NCI-H1417 (cell line): ENCODE measurements at regions not wholly inside any gene's neighbourhood (a gene's known extent, or its start where the extent isn't known, plus 50 kb on each side); places are given as distances from the start of the nearest gene placed in this dataset.

Experiments
- DNase-seq, 3 experiments: peaks; one replicate each; lab custom pipeline; 2025; lab: John Stamatoyannopoulos, UW

DNA sequence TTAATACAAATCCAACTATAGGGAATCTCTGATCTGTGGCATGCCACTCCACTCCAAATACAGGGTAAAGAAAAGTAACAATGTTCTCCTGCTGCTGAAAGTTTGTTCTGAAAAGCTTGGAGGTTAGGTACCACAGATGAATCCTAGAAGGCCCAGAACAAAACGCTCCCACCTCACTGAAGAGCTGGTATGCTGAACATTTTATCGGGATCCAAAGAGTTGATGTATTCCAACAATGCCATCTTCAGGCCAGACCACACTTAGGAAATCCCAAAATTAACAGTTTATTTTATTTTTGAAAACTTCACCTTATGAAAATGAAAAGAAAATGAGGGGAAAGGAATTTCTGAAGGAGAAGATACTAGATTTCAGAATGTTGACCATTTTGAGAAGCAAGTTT, 145.1 kb upstream of the CDH19 start:
- DNase-seq = peak in 1 of 3 experiments; percentile 37

GRCh38 chr18:66742832-66743231, 138.9 kb upstream of the CDH19 start:
- no peak for DNase-seq

DNA sequence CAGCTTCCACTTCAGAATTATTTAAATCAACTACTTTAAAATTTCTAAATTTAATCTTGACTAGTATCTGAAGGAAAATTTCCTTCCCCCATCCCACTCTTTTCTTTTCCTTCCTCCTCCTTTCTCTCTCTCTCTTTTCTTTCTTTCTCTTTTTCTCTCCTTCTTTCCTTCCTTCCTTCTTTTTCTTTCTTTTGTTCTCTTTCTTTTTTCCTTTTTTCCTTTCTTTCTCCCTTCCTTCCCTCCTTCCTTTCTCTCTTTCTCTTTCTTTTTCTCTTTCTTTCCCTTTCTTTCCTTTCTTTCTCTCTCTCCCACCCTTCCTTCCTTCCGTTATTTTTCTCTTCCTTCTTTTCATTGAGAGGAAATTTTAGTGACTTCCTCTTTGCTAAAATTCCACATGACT, 132.0 kb upstream of the CDH19 start:
- no peak for DNase-seq

GRCh38 chr18:66734451-66734850, 130.6 kb upstream of the CDH19 start:
- no peak for DNase-seq

DNA sequence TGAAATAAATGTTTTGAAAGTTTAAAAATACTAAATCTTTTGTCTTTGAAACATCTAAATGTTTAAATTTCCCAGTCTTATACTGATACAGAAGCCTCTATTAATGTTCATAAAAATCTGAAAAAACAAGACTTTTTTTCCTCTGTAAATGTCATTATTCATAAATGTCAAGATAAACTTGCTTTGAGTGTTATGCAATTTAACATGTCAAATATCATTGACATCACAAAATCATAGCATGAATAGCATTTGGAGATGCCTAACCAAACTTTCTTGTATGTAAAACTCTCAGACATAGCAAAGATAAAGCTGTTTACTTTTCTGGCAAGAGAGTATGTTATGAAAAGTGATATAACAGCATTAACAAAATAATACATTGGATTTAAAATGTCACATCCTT, 128.0 kb upstream of the CDH19 start:
- no peak for DNase-seq

GRCh38 chr18:66729442-66730239, 125.8 kb upstream of the CDH19 start:
- DNase-seq = no peak

- DNase-seq = no peak
Observed at GRCh38 chr18:66728951-66729350, 125.1 kb upstream of the CDH19 start.

DNA sequence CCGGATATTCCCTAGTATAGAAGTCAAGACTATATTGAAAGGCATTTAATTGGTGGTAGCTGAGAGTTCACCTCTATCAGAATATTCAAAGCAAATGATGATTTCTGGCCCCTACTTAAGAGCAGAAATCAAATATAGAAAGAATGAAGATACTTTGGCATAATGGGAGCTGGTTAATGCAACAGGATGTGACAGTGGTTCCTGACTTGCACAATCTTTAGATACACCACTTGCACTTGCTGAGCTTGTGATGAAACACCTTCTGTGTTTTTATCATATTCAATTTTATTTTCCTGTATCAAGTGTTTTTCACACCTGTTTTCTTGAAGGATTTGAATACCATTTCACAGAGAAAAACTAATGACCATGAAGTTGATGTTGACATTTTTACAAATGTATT, 124.1 kb upstream of the CDH19 start:
- no peak for DNase-seq

- peak in 1 of 3 experiments; percentile 19 for DNase-seq
Observed at GRCh38 chr18:66724664-66725356, 120.9 kb upstream of the CDH19 start.

DNA sequence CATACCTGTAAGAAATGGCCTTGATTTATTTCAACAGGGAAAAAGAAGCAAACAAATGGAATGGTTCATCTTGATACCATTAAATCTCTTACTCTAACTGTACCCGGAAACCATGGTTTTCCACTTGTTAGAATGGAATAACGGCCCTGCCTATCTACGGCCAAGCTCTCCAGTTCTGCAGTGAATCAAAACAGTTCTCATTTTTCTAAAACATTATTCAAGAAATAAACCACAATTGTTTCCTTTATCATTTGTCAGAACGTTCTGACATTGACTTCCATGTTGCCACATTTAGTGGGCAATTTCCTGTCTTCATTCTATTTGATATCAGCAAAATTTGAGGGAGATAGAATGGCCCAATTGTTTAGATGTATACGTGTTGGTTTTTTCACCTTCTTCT, 118.8 kb upstream of the CDH19 start:
- DNase-seq = no peak

DNA sequence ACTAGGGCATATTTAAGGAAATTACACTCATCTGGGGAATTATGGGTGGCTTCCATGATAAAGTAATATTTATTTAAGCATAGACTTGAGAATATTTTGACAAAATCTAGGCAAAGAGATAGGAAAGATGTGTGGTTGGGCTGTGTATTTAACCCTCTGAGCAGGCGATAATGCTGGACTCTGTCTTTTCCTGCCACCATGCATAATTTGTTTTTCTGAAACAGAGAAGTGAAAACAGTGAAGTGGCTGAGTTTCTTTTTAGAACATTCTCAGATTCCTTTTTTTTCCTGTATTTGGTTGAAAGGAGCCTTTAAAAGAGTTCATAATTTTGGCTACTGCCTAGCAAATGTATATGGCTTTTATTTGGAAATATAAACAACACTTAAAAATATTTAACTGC, 104.8 kb upstream of the CDH19 start:
- no peak for DNase-seq

- no peak for DNase-seq
Observed at GRCh38 chr18:66707473-66707872, 103.6 kb upstream of the CDH19 start.

- DNase-seq = no peak
Observed at GRCh38 chr18:66695281-66695680, 91.4 kb upstream of the CDH19 start.

GRCh38 chr18:66694852-66695251, 91.0 kb upstream of the CDH19 start:
- DNase-seq = no peak

DNA sequence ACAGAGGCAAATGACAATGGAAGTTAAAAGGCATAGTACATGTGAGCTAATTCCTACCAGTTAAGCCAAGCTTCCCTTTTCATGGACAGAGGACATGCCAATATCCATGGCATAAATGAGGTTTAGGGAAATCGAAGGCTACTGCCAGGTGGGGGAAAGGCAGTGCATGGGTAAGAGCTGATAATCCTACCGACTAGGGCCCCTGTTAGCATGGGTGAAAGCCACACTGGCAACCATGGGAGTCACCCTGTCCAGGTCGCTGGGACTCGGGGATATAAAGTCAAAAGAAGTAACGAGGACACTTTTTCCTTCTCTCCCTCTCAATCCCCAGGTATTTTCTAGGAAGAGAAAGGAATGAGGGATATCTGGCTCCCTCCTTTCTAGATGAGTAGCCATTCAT, 83.7 kb upstream of the CDH19 start:
- no peak for DNase-seq

DNA sequence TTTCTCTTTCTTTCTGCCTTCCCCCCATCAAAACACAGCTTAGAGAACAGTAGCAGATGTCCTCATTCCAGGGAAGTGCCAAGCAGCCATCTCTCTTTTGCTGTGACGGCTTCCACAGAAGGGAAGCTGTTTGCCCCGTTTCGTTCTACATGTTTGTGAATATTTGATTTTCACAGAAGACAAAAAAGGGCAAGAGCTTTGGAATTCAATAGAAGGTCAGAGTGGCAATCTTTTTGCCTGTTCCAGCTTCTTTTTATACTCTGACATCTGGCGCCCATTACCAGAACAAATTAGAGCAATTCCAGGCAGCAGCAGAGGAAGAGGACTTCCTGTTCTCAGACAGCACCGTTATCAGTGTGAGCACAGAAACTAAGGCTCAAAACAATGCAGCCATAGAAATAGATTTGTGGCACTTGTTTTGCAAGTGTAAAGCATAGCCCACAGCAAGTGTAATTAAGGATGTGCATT, 79.0 kb upstream of the CDH19 start:
- DNase-seq = peak in 1 of 3 experiments; percentile 63

DNA sequence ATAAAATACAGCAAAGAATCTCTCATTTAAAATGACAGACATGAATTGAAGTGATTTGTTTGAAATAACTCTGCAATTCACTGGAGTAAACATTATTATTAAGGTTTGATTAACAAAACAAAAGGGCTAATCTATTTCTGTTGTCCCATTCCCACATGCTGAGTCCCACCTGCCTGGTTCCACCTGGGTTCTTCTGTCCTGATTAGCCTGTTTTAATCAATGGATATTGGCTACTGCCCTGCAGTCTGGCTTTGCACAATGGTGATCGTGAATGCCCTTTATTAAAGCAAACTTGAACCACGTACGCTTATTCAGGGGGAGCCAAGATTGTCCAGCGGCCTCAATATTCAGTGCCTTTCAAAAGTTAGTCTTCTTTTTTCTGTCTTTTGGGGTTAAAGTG, 72.8 kb upstream of the CDH19 start:
- peak in 2 of 3 experiments; percentile 71 to 92 for DNase-seq

DNA sequence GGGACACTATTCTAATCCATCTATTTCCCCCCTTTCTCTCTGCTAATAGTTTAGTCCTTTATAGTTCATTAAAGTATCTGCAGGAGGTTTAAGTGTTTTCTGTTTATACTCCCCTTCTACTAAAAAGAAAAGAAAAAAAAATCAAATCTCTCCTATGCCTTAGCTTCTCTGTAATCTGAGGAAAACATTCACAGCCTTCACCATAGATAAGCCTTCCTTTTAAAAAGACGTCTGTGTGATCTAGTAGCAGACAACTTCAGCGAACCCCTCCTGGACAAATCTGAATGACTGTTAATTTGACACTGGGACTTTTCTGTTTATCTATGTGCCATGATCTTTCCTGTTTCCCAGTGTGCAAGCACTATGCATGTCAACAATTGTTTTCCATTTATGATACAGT, 70.4 kb upstream of the CDH19 start:
- DNase-seq = no peak

GRCh38 chr18:66668706-66669105, 64.8 kb upstream of the CDH19 start:
- no peak for DNase-seq

GRCh38 chr18:66662632-66663031, 58.7 kb upstream of the CDH19 start:
- no peak for DNase-seq

GRCh38 chr18:66655407-66655806, 51.5 kb upstream of the CDH19 start:
- DNase-seq = peak in 1 of 3 experiments; percentile 23
